Neuronal stem cell (in vitro differentiated cells): ENCODE measurements at regions not wholly inside any gene's neighbourhood (a gene's known extent, or its start where the extent isn't known, plus 50 kb on each side); places are given as distances from the start of the nearest gene placed in this dataset.

Experiments used
- DNase-seq: peaks from one replicate; pipeline ENCODE4 v3.0.0-alpha.2; 2013; ENCODE audit warnings: low spot score
- H2AFZ ChIP-seq: one replicate; pipeline ENCODE4 v1.6.1; 2013; ENCODE audit warnings: mild to moderate bottlenecking, low read length, inconsistent platforms
- H2AK5ac ChIP-seq: 2 replicates; pipeline ENCODE4 v1.6.1; 2013; ENCODE audit warnings: low read depth, mild to moderate bottlenecking, inconsistent platforms, low read length, moderate library complexity, mixed read lengths
- H2BK120ac ChIP-seq: 2 replicates; pipeline ENCODE4 v1.6.1; 2013; ENCODE audit warnings: low read depth, mild to moderate bottlenecking, inconsistent platforms, low read length, moderate library complexity, mixed read lengths
- H2BK12ac ChIP-seq: one replicate; pipeline ENCODE4 v1.6.1; 2013; ENCODE audit warnings: low read length, inconsistent platforms
- H2BK15ac ChIP-seq: 2 replicates; pipeline ENCODE4 v1.6.1; 2013; ENCODE audit warnings: mild to moderate bottlenecking, low read length, inconsistent platforms, mixed read lengths
- H2BK5ac ChIP-seq: one replicate; pipeline ENCODE4 v1.6.1; 2013; ENCODE audit warnings: inconsistent platforms, mild to moderate bottlenecking, low read length, moderate library complexity
- H3K14ac ChIP-seq: one replicate; pipeline ENCODE4 v1.6.1; 2013; ENCODE audit warnings: low read length, inconsistent platforms
- H3K18ac ChIP-seq: 2 replicates; pipeline ENCODE4 v1.6.1; 2013; ENCODE audit warnings: low read length, inconsistent platforms
- H3K23ac ChIP-seq: 2 replicates; pipeline ENCODE4 v1.6.1; 2013; ENCODE audit warnings: low read depth, mild to moderate bottlenecking, mixed read lengths, low read length, inconsistent platforms; ENCODE audit not compliant: poor library complexity
- H3K27ac ChIP-seq: replicated peaks from 3 replicates; pipeline ENCODE4 v1.5.1; 2013; ENCODE audit warnings: low read length, inconsistent platforms
- H3K27me3 ChIP-seq, 3 experiments: 2 replicates each; pipeline ENCODE4 v1.6.1; 2013; ENCODE audit warnings: low read length in 3 of 3, mild to moderate bottlenecking in 2 of 3, inconsistent platforms in 1 of 3, low read depth in 1 of 3, mixed read lengths in 1 of 3, moderate library complexity in 1 of 3; ENCODE audit not compliant: control insufficient read depth in 3 of 3, insufficient read depth in 3 of 3
- H3K36me3 ChIP-seq, 2 donors: replicated peaks in 1 of 2; 2 replicates each; pipeline ENCODE4 v1.6.1; 2013; ENCODE audit warnings: low read length in 2 of 2; ENCODE audit not compliant: control insufficient read depth in 2 of 2, insufficient read depth in 2 of 2
- H3K4ac ChIP-seq: 2 replicates; pipeline ENCODE4 v1.6.1; 2013; ENCODE audit warnings: inconsistent platforms, mild to moderate bottlenecking, low read length, moderate library complexity
- H3K4me1 ChIP-seq, 2 donors: 1 replicate in 1 of 2; 2 replicates in 1 of 2; pipeline ENCODE4 v1.6.1; 2013; ENCODE audit warnings: low read length in 2 of 2, low read depth in 1 of 2; ENCODE audit not compliant: control insufficient read depth in 2 of 2, insufficient read depth in 1 of 2
- H3K4me2 ChIP-seq: one replicate; pipeline ENCODE4 v1.6.1; 2013; ENCODE audit warnings: mild to moderate bottlenecking, low read length, inconsistent platforms; ENCODE audit not compliant: insufficient read depth, poor library complexity, severe bottlenecking
- H3K4me3 ChIP-seq, 2 donors: 2 replicates each; pipeline ENCODE4 v1.5.1; 2013; ENCODE audit warnings: low read length in 2 of 2, mild to moderate bottlenecking in 2 of 2, inconsistent platforms in 1 of 2, moderate library complexity in 1 of 2
- H3K79me1 ChIP-seq: one replicate; pipeline ENCODE4 v1.6.1; 2013; ENCODE audit warnings: low read depth, mild to moderate bottlenecking, inconsistent platforms, low read length, moderate library complexity
- H3K9ac ChIP-seq: one replicate; pipeline ENCODE4 v1.6.1; 2013; ENCODE audit warnings: mild to moderate bottlenecking, low read depth, low read length, inconsistent platforms; ENCODE audit not compliant: poor library complexity
- H3K9me3 ChIP-seq, 2 donors: replicated peaks in 1 of 2; 2 replicates each; pipeline versions ENCODE3 to v1.6.1; 2013; ENCODE audit warnings: low read length in 2 of 2, mild to moderate bottlenecking in 2 of 2, inconsistent platforms in 1 of 2, low read depth in 1 of 2, mixed read lengths in 1 of 2, moderate library complexity in 1 of 2; ENCODE audit not compliant: control insufficient read depth in 2 of 2, insufficient read depth in 1 of 2
- H4K8ac ChIP-seq: one replicate; pipeline ENCODE4 v1.6.1; 2013; ENCODE audit warnings: low read depth, mild to moderate bottlenecking, inconsistent platforms, low read length, moderate library complexity
- H4K91ac ChIP-seq: one replicate; pipeline ENCODE4 v1.6.1; 2013; ENCODE audit warnings: low read length, low read depth, mild to moderate bottlenecking, inconsistent platforms; ENCODE audit not compliant: poor library complexity
- WGBS, 2 donors: extraction: QIAGEN DNeasy Blood & Tissue Kit; methylation state at CpG; one replicate each; pipeline ENCODE4 v1.1.7; 2013; ENCODE audit warnings: missing lambda C conversion rate in 2 of 2, mixed read lengths in 1 of 2; ENCODE audit not compliant: insufficient read length in 2 of 2, insufficient replicate concordance in 1 of 2; ENCODE audit errors: extremely low coverage in 2 of 2; 5-methylcytosine and 5-hydroxymethylcytosine counted together

DNA sequence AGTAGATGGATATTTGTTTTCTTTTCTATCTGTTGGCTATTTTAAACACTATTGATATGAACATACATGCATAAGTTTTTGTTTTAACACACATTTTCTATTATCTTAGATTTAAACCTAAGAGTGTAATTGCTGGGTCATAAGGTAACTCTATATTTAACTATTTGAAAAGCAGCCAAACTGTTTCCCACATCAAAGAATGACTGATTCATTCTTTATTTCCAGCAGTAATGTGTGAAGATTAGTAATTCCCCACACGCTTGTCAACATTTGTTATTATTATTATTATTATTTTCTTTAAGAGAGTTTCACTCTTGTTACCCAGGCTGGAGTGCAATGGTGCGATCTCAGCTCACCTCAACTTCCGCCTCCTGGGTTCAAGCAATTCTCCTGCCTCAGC, 1495.8 kb downstream of the EFNA5 start:
- no peaks in the 10 kb centered on the region for H3K36me3 ChIP-seq
- no peak overlapping the region for H3K9ac ChIP-seq
- H4K91ac ChIP-seq, result no peak overlapping the region
- H3K4me1 ChIP-seq, result no peaks in the 10 kb centered on the region
- H2AFZ ChIP-seq, result no peak overlapping the region
- H2BK12ac ChIP-seq, result no peak overlapping the region
- H3K4me2 ChIP-seq, result no peak overlapping the region
- H2BK15ac ChIP-seq, result no peak overlapping the region
- no peak overlapping the region for H3K18ac ChIP-seq
- H3K9me3 ChIP-seq, result peaks cover 3 to 8% of the 10 kb centered on the region in 2 donors
- no peak overlapping the region for H3K27ac ChIP-seq
- no peak overlapping the region for H3K4me3 ChIP-seq
- no peaks in the 10 kb centered on the region for H3K27me3 ChIP-seq
- H2BK5ac ChIP-seq, result no peak overlapping the region
- H3K4ac ChIP-seq, result no peak overlapping the region
- H2AK5ac ChIP-seq, result no peak overlapping the region
- no peak overlapping the region for H3K23ac ChIP-seq
- no peak overlapping the region for H4K8ac ChIP-seq
- H3K79me1 ChIP-seq, result no peaks in the 10 kb centered on the region
- no CpG with 5 or more reads among the region's 3 CpGs for WGBS, 2 donors
- DNase-seq, result no peak
- no peak overlapping the region for H2BK120ac ChIP-seq
- no peak overlapping the region for H3K14ac ChIP-seq

DNA sequence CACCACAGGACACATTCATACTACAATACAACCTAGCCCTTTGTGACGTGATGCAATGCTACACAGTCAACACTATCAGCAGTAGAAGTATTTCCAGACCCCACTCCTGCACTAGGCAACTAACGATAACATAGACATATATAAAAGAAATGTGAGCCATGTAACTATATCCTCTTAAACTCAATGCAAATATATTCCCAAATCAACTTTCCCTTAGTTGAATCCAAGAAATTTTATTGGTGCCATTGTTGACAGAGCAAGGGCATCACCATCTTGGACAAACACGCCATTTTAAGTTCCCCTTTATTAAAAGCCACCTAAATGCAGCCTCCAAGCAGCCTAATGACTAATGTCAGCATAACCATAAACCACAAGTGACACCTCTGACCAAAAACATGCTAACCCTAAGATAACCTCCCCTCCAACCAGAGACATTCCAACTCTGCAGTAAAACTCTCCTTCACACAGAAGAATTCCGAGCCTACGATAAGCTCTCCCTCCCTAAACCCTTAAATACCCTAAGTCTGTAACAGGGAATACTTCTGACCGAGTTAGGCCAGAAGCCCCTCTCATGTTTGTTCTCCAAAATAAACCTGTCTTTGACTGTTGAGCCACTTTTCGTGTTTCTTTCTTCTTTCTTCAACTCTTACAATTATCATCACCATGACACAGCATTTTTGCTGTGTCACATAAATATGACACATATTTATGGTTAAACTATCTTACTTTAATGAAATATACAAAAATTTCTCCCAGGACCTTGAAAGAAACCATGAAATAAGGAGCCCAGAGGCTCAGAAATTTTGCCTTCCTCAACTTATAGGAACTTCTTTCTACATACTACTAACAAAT, 1497.8 kb downstream of the EFNA5 start:
- Histone ChIP-seq H3K4ac (no peak overlapping the region), H2AK5ac (no peak overlapping the region), H3K27me3 (no peaks in the 10 kb centered on the region), H4K91ac (no peak overlapping the region), H3K9ac (no peak overlapping the region), H2BK5ac (no peak overlapping the region), H3K14ac (no peak overlapping the region), H3K18ac (no peak overlapping the region), H3K4me3 (no peak overlapping the region), H3K4me1 (no peaks in the 10 kb centered on the region), H3K36me3 (no peaks in the 10 kb centered on the region), H2AFZ (no peak overlapping the region), H4K8ac (no peak overlapping the region), H3K23ac (no peak overlapping the region), H3K79me1 (no peaks in the 10 kb centered on the region), H3K9me3 (peaks cover 3 to 8% of the 10 kb centered on the region in 2 donors), H3K27ac (no peak overlapping the region), H2BK120ac (no peak overlapping the region), H3K4me2 (no peak overlapping the region), H2BK15ac (no peak overlapping the region), H2BK12ac (no peak overlapping the region)
- no peak for DNase-seq
- WGBS, 2 donors, result no CpG with 5 or more reads among the region's 7 CpGs

DNA sequence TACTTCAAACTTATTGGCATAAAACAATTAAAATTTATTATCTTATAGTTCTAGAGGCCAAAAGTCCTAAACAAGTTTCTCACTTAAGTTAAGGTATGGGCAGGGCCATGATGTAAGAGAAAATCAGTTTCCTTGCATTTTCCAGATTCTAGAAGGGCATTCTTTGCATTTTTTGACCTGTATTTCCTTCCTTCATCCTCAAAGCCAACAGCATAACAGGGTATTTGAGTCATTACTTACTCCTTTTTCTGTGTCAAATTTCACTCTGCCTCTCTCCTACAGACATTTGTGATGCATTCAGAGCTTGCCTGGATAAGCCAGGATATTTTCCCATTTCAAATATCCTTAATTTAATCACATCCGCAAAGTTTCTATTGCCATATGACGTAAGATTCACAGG, 1499.0 kb downstream of the EFNA5 start:
- Histone ChIP-seq H3K4ac (no peak overlapping the region), H3K9ac (no peak overlapping the region), H3K9me3 (peaks cover 3 to 8% of the 10 kb centered on the region in 2 donors), H4K91ac (no peak overlapping the region), H2BK5ac (no peak overlapping the region), H3K36me3 (no peaks in the 10 kb centered on the region), H2AK5ac (no peak overlapping the region), H3K18ac (no peak overlapping the region), H3K4me3 (no peak overlapping the region), H3K4me2 (no peak overlapping the region), H2BK12ac (no peak overlapping the region), H4K8ac (no peak overlapping the region), H2BK15ac (no peak overlapping the region), H3K14ac (no peak overlapping the region), H3K27ac (no peak overlapping the region), H3K79me1 (no peaks in the 10 kb centered on the region), H2AFZ (no peak overlapping the region), H3K23ac (no peak overlapping the region), H3K27me3 (no peaks in the 10 kb centered on the region), H2BK120ac (no peak overlapping the region), H3K4me1 (no peaks in the 10 kb centered on the region)
- no peak for DNase-seq
- WGBS, 2 donors, result no CpG with 5 or more reads among the region's 2 CpGs

DNA sequence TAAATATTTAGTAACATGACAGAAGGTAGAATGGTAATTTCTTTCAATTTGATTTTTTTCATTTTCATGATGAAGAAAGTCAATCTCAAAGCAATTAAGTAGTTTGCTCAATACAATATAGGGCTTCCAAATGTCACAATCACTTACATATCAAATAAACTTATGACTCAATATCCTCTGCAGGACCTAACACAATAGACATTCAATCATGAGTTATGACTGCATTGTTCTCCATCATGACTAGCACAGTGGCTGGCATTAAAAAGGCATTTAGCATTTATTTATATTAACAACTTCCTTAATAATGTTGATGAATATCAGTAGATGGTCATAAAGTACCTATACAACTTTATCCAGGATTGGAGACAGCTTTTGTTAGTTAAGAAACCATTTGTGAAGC, 1499.6 kb downstream of the EFNA5 start:
- Histone ChIP-seq H2BK12ac (no peak overlapping the region), H2BK15ac (no peak overlapping the region), H3K4ac (no peak overlapping the region), H3K27me3 (no peaks in the 10 kb centered on the region), H3K79me1 (no peaks in the 10 kb centered on the region), H3K9ac (no peak overlapping the region), H2AFZ (no peak overlapping the region), H3K36me3 (no peaks in the 10 kb centered on the region), H2AK5ac (no peak overlapping the region), H3K4me2 (no peak overlapping the region), H2BK5ac (no peak overlapping the region), H2BK120ac (no peak overlapping the region), H3K14ac (no peak overlapping the region), H3K4me1 (no peaks in the 10 kb centered on the region), H3K9me3 (peaks cover 3 to 8% of the 10 kb centered on the region in 2 donors), H3K27ac (no peak overlapping the region), H4K8ac (no peak overlapping the region), H3K23ac (no peak overlapping the region), H3K18ac (no peak overlapping the region), H4K91ac (no peak overlapping the region), H3K4me3 (no peak overlapping the region)
- no peak for DNase-seq
